SJSA1 (cell line): ENCODE measurements at regions not wholly inside any gene's neighbourhood (a gene's known extent, or its start where the extent isn't known, plus 50 kb on each side); places are given as distances from the start of the nearest gene placed in this dataset.
"Not testable (repeated sequence)": the region's sequence is repeated elsewhere in the genome, so short reads cannot be mapped to it uniquely, and the experiment has no call there.

Experiments
- DNase-seq, 2 experiments: peaks; one replicate each; pipeline ENCODE4 v3.0.0-alpha.2; 2015 to 2020; ENCODE audit warnings: low spot score in 2 of 2, low read depth in 1 of 2
- H3K27ac ChIP-seq: fragments of 250-450 bp; sonication (Bioruptor Pico); 2 replicates; pipeline ENCODE4 v1.5.1; 2020; ENCODE audit warnings: mild to moderate bottlenecking, moderate library complexity
- H3K27me3 ChIP-seq: fragments of 250-450 bp; sonication (Bioruptor Pico); replicated peaks from 2 replicates; pipeline ENCODE4 v1.5.1; 2020; ENCODE audit warnings: mild to moderate bottlenecking, moderate library complexity
- H3K36me3 ChIP-seq: fragments of 250-450 bp; sonication (Bioruptor Pico); 2 replicates; pipeline ENCODE4 v1.5.1; 2020; ENCODE audit warnings: mild to moderate bottlenecking
- H3K4me1 ChIP-seq: fragments of 250-450 bp; sonication (Bioruptor Pico); replicated peaks from 2 replicates; pipeline ENCODE4 v1.6.1; 2021; ENCODE audit warnings: mild to moderate bottlenecking
- H3K4me3 ChIP-seq: fragments of 250-450 bp; sonication (Bioruptor Pico); 2 replicates; pipeline ENCODE4 v1.5.1; 2020; ENCODE audit warnings: mild to moderate bottlenecking
- H3K9me3 ChIP-seq: fragments of 250-450 bp; sonication (Bioruptor Pico); replicated peaks from 2 replicates; pipeline ENCODE4 v1.5.1; 2020; ENCODE audit warnings: mild to moderate bottlenecking

GRCh38 chr5:10120934-10121333 lies 128.8 kb downstream of the ATPSCKMT start:
- no peak overlapping the region for H3K4me3 ChIP-seq

GRCh38 chr5:10118150-10118549 lies 131.5 kb downstream of the ATPSCKMT start:
- H3K4me3 ChIP-seq: no peak overlapping the region
- no peak for DNase-seq

More at GRCh38 chr5:10120934-10121333, 128.8 kb downstream of the ATPSCKMT start:
- H3K27me3 ChIP-seq: no peaks in the 10 kb centered on the region
- peak in 1 of 2 experiments; percentile 38 for DNase-seq
- no peaks in the 10 kb centered on the region for H3K4me1 ChIP-seq
- no peaks in the 10 kb centered on the region for H3K9me3 ChIP-seq
- H3K36me3 ChIP-seq: no peaks in the 10 kb centered on the region
- no peak overlapping the region for H3K27ac ChIP-seq

GRCh38 chr5:10116594-10116993 lies 133.1 kb downstream of the ATPSCKMT start:
- peak in 1 of 2 experiments; percentile 31 for DNase-seq
- Histone ChIP-seq H3K27me3 (no peaks in the 10 kb centered on the region), H3K4me1 (no peaks in the 10 kb centered on the region), H3K9me3 (0 out of 2 replicates have a peak, but pooled peaks cover 3% of the 10 kb centered on the region), H3K36me3 (no peaks in the 10 kb centered on the region), H3K27ac (no peak overlapping the region), H3K4me3 (no peak overlapping the region)

More at GRCh38 chr5:10118150-10118549, 131.5 kb downstream of the ATPSCKMT start:
- Histone ChIP-seq H3K36me3 (no peaks in the 10 kb centered on the region), H3K4me1 (no peaks in the 10 kb centered on the region), H3K9me3 (0 out of 2 replicates have a peak, but pooled peaks cover 3% of the 10 kb centered on the region), H3K27ac (no peak overlapping the region), H3K27me3 (no peaks in the 10 kb centered on the region)

GRCh38 chr5:10115669-10116068 lies 134.0 kb downstream of the ATPSCKMT start:
- Histone ChIP-seq H3K4me1 (no peaks in the 10 kb centered on the region), H3K27ac (no peak overlapping the region), H3K9me3 (0 out of 2 replicates have a peak, but pooled peaks cover 3% of the 10 kb centered on the region), H3K27me3 (no peaks in the 10 kb centered on the region), H3K4me3 (no peak overlapping the region), H3K36me3 (no peaks in the 10 kb centered on the region)
- DNase-seq: peak in 1 of 2 experiments; percentile 37

GRCh38 chr5:10111571-10111970 lies 138.1 kb downstream of the ATPSCKMT start:
- no peaks in the 10 kb centered on the region for H3K4me1 ChIP-seq
- DNase-seq: peak; percentile 37 to 56
- H3K27ac ChIP-seq: no peak overlapping the region
- H3K4me3 ChIP-seq: no peak overlapping the region
- H3K9me3 ChIP-seq: 0 out of 2 replicates have a peak, but pooled peaks cover 3% of the 10 kb centered on the region
- H3K27me3 ChIP-seq: no peaks in the 10 kb centered on the region
- no peaks in the 10 kb centered on the region for H3K36me3 ChIP-seq

- Histone ChIP-seq H3K27ac (no peak overlapping the region), H3K9me3 (no peaks in the 10 kb centered on the region), H3K27me3 (0 out of 2 replicates have a peak, but pooled peaks cover 4% of the 10 kb centered on the region), H3K36me3 (no peaks in the 10 kb centered on the region), H3K4me3 (no peak overlapping the region), H3K4me1 (no peaks in the 10 kb centered on the region)
- no peak for DNase-seq
Observed at GRCh38 chr5:10110228-10110627, 139.5 kb downstream of the ATPSCKMT start.

- H3K4me1 ChIP-seq: no peaks in the 10 kb centered on the region
- peak in 1 of 2 experiments; percentile 32 for DNase-seq
- no peaks in the 10 kb centered on the region for H3K9me3 ChIP-seq
- H3K36me3 ChIP-seq: no peaks in the 10 kb centered on the region
- no peak overlapping the region for H3K4me3 ChIP-seq
- 0 out of 2 replicates have a peak, but pooled peaks cover 4% of the 10 kb centered on the region for H3K27me3 ChIP-seq
- no peak overlapping the region for H3K27ac ChIP-seq
Observed at GRCh38 chr5:10109299-10109698, 140.4 kb downstream of the ATPSCKMT start.

- H3K36me3 ChIP-seq: no peaks in the 10 kb centered on the region
- no peak overlapping the region for H3K4me3 ChIP-seq
- no peak for DNase-seq
- H3K27ac ChIP-seq: no peak overlapping the region
- 0 out of 2 replicates have a peak, but pooled peaks cover 4% of the 10 kb centered on the region for H3K27me3 ChIP-seq
- no peaks in the 10 kb centered on the region for H3K4me1 ChIP-seq
- H3K9me3 ChIP-seq: no peaks in the 10 kb centered on the region
Observed at GRCh38 chr5:10106806-10107205, 142.9 kb downstream of the ATPSCKMT start.

GRCh38 chr5:10106285-10106684 lies 143.4 kb downstream of the ATPSCKMT start:
- no peak overlapping the region for H3K27ac ChIP-seq
- no peaks in the 10 kb centered on the region for H3K36me3 ChIP-seq
- H3K4me3 ChIP-seq: no peak overlapping the region
- H3K4me1 ChIP-seq: no peaks in the 10 kb centered on the region
- H3K9me3 ChIP-seq: no peaks in the 10 kb centered on the region
- H3K27me3 ChIP-seq: 0 out of 2 replicates have a peak, but pooled peaks cover 4% of the 10 kb centered on the region
- no peak for DNase-seq

GRCh38 chr5:10102706-10103497 lies 146.8 kb downstream of the ATPSCKMT start:
- no peaks in the 10 kb centered on the region for H3K4me1 ChIP-seq
- H3K4me3 ChIP-seq: no peak overlapping the region
- H3K9me3 ChIP-seq: no peaks in the 10 kb centered on the region
- DNase-seq: no peak
- no peak overlapping the region for H3K27ac ChIP-seq
- H3K27me3 ChIP-seq: 0 out of 2 replicates have a peak, but pooled peaks cover 4% of the 10 kb centered on the region
- H3K36me3 ChIP-seq: no peaks in the 10 kb centered on the region

- H3K27ac ChIP-seq, H3K36me3 ChIP-seq, H3K9me3 ChIP-seq, DNase-seq, H3K27me3 ChIP-seq, H3K4me3 ChIP-seq, H3K4me1 ChIP-seq: not testable (repeated sequence)
Observed at GRCh38 chr5:10102235-10102634, 147.5 kb downstream of the ATPSCKMT start.

GRCh38 chr5:10099548-10099947 lies 150.1 kb downstream of the ATPSCKMT start:
- no peaks in the 10 kb centered on the region for H3K4me1 ChIP-seq
- no peak overlapping the region for H3K27ac ChIP-seq
- H3K4me3 ChIP-seq: no peak overlapping the region
- no peaks in the 10 kb centered on the region for H3K36me3 ChIP-seq
- H3K9me3 ChIP-seq: no peaks in the 10 kb centered on the region
- no peak for DNase-seq
- H3K27me3 ChIP-seq: no peaks in the 10 kb centered on the region

GRCh38 chr5:10091701-10092100 lies 158.0 kb downstream of the ATPSCKMT start:
- no peak for DNase-seq
- Histone ChIP-seq H3K27ac (no peak overlapping the region), H3K9me3 (no peaks in the 10 kb centered on the region), H3K27me3 (no peaks in the 10 kb centered on the region), H3K36me3 (no peaks in the 10 kb centered on the region), H3K4me3 (no peak overlapping the region), H3K4me1 (no peaks in the 10 kb centered on the region)

GRCh38 chr5:10090074-10090473 lies 159.6 kb downstream of the ATPSCKMT start:
- DNase-seq: no peak
- Histone ChIP-seq H3K27ac (no peak overlapping the region), H3K4me3 (no peak overlapping the region), H3K27me3 (no peaks in the 10 kb centered on the region), H3K9me3 (no peaks in the 10 kb centered on the region), H3K36me3 (no peaks in the 10 kb centered on the region), H3K4me1 (no peaks in the 10 kb centered on the region)
